ENCODE measurements at regions not wholly inside any gene's neighbourhood (a gene's known extent, or its start where the extent isn't known, plus 50 kb on each side); places are given as distances from the start of the nearest gene placed in this dataset.

DNA sequence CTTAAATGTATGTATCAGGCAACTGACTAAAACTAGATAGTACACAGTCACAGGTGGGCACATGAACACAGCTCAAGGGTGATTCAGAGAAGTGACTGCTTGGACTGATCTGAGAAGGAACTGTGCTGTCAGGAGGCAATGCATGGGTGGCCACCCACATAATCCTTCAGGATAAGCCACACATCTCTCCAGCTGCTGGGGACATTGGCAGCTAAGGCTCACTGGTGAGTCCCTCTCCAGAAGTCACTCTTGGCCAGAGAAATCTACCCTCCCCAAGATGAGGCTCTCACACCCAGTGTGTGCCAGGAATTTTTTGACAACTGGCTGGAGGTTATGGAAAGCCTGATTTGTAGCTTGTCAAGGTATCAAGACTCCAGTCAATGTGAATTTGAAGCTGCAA is 302.4 kb upstream of the NEBL start:
- no peak for DNase-seq

DNA sequence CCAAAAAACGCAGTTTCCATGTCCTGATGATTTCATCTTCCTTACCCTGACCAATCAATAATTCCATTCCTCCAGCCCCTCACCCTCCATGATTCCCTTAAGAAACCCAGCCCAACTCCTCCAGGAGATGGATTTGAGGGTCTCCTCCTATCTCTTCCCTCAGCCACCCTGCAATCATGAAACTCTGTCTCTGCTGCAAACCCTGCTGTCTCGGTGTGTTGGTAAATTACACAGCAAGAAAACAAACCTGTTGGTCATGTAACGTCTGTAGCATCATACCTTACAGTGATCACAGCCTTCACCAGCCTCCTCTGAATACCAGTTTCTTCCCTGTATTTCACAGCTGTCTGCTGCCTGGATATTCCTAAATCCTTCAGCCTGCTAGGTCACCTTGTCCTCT is 300.7 kb upstream of the NEBL start:
- no peak for DNase-seq

DNA sequence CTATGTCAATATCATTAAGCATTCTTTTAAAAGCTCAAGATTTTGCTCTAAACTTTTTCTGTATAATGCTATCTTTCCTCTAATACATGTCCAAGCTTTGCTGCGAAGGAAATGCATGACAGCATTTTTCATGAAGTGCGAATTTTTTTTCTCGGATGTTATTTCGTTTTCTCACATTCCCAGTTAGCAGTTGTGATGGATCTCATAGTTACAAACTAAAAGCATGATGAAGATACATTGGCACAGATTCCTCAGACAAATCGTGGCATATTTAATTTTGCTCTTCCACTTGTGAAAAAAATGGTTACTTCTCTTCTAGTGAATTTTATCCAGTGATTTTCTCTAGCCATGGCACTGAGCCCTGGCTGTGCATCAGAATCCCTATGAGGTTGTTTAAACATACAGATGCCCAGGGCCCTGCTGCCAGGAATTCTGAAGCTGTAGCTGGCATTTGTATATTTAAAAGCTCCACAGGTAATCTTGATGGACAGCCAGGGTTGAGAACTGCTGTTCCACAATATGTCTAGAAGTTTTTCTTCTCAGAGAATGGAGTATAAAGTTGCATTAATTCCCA is 299.8 kb upstream of the NEBL start:
- DNase-seq, result no peak

DNA sequence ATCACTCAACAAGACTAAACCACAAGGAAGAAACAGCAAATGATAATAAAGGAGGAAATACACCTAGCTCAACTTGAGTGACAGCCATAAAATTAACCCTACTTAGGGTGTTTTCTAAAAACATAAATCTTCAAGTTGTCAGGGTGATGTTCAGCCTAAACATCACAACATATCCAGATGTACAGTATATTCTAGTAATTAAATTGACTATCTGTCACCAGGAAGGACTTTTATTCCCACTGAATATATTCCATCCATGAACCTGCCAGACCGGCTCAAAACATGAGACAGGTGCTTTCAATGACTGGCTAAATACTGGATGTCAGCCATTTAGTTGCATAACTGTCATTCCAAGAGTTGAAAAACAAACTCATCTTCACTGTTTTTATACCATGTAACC is 298.1 kb upstream of the NEBL start:
- DNase-seq, result no peak

DNA sequence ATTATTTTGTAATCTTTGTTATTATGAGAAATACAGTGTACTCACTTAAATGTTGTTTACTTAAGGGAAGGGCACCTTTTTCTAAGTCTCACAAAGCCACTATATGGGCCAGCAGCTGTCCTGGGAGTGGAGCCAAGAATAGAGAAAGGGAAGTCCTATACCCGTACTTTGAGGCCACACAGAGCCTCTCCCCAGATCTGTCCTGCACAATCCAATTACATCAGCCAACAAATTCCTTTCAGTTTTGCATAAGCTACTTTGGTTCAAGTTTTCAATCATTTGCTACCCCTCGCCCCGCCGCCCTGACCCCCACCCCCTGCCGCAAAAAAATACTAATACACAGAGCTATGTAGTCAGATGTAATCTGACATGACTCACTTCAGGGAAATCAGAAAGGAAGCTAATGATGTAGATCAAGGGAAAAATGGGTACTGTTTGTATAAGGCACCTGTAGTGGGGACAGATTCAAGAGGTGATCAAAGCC is 297.4 kb upstream of the NEBL start:
- no peak for DNase-seq

DNA sequence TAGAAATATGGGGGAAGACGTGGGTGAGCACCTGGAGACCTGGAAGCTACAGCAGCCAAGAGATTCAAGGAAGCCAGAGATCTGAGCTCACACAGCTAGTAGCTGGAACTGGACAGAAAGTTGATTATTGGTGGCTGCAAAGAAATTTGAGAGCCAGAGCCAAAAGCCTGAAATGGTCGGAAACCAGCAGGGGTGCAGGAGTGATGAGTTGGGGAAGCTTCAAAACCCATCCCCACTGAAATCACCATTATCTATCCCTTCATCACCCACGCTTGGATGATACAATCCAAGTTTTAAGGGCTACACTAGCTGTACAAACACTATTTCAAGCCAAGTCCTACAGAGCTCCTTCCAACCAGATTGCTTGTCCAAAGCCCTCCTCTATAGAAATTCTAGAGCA is 296.1 kb upstream of the NEBL start:
- no peak for DNase-seq

DNA sequence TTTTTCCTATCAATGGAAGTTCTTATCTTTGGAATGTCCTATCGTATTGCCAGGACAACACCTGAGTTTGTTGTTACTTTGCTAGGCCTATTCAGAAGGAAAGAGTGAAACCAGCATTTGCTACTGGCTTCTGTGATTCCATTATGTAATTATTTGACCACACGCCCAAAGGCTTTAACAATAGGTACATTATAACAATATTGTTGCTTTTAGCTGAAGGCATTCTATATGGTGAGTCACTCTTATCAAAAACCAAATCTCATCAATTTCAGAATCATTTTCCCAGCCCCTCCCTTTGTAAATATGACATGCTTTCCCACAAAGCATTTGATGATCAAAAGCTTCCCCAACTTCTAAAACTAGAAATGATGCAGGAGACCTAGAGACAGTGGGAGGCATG is 294.4 kb upstream of the NEBL start:
- no peak for DNase-seq

DNA sequence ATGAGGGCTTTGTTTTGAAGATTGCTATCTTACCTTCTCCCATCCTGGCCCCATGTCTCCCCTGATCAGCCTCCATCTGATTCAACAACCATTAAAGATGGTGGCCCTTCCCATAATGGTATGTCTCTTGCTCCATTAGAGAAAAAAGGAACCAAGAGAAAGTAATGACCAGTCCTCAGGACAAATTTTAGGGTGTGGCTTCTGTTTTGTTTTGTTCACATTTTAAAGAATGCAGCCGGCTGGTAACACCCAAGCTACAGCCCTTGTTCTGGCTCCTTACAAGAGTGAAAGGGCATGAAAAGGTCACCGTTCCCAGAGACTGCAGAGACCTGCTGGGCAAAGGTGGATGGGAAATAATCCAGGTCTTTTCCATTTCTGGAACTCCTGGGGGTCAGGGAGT is 287.9 kb upstream of the NEBL start:
- no peak for DNase-seq

DNA sequence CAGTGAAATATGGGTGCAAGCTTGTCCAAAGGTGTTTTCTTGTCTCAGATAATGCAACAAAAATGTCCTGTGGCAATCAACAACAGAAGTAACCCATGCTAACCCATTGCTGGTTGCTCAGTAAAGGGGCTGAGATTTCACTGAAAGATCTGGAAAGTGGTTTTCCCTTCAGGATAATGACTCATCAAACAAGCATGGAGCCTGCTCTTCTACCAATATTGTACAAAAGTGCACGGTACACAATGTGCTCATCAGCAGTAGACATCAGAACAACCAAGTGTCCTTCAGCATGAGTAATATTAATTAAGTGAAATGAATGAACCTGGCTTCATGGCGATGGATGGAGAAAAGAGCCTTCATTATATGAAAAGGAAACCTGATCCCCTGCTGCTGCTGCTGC is 287.1 kb upstream of the NEBL start:
- DNase-seq, result no peak

DNA sequence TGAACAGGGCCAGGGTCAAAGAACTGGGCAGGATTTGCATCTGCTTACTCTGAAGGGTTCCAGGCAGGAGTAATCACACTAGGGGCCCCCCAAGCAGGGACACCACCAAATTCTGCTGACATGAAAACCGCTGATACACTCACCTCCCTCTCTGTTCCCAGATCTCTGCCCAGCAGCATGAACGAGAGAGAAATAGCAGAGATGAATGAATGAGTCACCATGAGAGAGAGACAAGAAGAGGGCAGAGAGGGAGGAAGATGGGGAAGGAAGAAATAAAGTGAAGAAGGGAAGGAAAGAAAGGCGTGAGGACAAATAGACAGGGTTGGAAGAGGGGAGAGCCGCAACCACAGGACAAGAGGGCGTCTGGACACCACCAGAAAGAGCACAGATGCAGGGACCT is 285.9 kb upstream of the NEBL start:
- no peak for DNase-seq

DNA sequence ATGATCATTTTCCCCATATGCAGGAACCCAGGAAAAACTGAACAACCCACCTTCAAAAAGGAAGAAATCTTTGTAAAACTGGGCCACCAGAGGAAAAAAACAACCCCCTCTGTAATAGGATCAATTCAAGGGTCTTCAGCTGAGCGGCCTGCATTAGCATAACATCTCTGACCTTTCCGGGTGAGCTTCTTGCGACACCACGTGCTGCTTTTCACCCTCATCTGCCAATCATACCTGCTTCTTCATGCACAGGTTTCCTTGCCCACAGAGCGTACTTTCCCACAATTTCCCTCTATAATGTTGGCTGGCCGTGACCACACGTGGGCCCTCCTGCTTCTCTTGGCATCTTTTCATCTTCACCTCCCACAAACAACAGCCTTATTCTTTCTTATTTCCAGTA is 284.3 kb upstream of the NEBL start:
- no peak for DNase-seq

DNA sequence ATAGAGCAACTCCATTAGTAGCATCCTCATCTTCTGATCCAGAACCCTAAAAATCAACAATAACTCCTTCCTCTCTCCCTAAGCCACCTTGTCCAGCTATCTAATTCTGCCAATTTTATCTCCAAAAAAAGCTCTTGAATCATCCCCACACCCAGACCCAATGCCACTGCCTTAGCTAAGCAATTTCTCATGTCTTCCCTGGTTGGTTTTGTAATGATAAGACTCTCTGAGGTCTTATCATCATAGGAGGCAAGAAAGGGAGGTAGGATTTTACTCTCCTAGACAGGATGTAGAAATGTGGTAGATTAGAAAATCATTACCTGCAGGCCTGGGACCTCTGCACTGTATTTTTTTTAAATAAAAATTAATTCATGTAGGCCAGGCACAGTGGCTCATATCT is 283.5 kb upstream of the NEBL start:
- DNase-seq, result no peak

DNA sequence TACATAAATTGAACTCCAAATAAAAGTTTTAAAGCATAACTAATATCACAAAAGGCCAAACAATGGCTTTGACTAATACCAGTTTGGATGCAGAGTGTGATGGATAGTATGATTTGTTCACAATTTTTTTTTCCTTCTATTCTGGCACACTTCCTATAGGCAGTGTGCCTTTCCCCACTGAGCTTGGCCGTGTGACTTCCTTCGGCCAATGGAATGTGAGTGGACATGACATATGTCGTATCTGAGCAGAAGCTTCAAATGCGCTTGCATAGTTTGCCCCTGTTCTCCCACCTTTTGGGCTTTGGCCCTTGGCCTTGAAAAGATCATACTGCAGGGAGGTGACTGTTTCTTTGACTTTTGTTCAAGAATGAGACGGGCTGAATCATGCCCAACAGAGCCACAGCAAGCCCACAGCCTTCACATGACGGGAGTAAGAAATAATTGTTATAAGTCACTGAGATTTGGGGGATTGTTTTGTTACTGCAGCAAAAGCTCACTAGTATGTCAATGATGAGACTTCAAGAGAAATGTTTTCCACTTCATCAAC is 279.9 kb upstream of the NEBL start:
- no peak for DNase-seq

DNA sequence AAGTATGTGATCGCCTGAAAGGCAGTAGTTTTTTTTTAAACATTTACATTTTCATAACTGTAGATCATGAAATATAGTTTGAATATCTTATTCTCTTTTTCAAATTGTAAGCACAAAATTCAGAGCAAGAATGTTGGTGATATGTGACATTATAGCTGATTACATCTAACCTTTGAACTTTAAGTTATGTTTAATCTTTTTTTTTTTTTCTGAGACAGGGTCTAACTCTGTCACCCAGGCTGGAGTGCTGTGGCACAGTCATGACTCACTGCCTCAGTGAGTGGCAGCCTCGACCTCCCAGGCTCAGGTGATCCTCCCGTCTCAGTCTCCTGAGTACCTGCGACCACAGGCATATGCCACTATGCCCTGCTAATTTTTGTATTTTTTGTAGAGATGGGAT is 278.7 kb upstream of the NEBL start:
- no peak for DNase-seq

DNA sequence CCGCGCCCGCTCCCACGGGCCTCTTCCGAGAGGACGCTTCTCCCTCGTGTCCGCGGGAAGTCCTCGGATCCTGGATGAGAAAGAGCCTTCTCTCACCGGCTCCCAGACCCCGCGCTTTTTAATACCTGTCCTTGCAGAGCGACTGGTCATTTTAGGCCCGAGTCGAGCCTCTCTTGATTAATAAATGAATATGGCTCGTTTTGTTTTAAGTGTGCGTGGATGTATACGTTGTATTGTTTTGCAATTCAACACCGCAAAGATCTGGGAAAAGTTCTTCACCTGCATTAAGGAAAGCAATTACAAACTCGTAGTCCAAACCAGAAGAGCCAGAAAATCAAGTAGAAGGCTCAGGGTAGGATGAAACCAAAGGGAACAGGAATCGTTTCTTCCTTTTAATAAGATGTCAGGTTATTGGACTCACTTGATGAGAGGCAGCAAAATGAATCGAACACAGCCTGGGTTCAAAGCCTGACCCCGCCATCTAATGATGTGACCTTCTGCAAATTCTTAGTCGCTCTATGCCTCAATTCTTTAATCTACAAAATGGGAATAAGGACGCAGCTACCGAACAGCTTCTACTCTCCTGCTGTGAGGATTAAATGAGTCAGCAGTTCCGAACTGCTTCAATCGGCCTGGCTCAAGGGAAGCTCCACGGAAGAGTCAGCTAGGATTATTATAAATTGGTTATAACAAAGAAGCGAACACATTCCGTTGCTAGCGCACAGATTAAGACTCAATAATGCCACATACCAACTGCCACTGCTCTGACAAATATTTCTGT is 277.8 kb upstream of the NEBL start:
- DNase-seq, result no peak

DNA sequence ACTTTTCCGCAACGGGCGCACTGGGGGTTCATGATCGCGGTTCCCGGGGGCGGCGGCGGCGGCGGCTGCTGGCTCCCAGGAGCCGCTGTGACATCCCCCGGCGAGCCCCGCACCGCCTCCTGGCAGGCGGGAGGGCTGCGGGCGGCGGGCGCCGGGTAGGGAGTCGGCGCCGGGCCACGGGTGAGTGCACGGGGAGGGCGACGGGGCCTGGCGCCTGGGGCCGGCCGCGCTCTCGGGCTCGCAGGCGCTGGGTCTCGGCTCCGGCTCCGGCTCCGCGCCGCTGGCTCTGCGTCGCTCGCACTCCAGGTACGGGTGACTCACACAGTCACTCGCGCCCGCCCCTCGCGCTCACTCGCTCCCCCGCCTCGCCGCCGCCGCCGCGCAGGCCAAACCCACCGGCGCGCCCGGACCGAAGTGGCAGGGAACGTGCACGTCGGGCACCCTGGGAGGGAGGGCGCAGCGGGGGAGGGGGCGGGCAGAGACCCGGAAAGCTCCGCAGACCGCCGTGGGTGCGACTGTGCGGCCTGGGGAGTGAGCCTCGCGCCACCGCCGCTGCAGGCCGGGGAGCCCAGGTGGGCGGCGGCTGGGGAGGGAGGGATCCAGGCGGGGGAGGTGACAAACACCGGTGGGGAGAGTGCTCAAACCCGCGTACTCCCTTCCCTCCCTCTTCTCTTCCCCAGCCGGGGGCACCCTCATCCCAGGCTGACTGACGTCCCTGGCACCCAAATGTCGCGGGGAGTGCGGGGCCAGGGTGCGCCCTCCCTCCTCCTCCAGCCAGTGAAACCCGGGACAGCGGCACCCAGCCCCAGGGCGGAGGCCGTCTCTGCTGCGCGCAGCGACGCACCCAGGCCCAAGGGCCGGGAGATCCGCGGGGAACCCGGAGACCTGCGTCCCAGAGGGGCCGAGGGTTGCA is 276.9 kb upstream of the NEBL start:
- no peak for DNase-seq

DNA sequence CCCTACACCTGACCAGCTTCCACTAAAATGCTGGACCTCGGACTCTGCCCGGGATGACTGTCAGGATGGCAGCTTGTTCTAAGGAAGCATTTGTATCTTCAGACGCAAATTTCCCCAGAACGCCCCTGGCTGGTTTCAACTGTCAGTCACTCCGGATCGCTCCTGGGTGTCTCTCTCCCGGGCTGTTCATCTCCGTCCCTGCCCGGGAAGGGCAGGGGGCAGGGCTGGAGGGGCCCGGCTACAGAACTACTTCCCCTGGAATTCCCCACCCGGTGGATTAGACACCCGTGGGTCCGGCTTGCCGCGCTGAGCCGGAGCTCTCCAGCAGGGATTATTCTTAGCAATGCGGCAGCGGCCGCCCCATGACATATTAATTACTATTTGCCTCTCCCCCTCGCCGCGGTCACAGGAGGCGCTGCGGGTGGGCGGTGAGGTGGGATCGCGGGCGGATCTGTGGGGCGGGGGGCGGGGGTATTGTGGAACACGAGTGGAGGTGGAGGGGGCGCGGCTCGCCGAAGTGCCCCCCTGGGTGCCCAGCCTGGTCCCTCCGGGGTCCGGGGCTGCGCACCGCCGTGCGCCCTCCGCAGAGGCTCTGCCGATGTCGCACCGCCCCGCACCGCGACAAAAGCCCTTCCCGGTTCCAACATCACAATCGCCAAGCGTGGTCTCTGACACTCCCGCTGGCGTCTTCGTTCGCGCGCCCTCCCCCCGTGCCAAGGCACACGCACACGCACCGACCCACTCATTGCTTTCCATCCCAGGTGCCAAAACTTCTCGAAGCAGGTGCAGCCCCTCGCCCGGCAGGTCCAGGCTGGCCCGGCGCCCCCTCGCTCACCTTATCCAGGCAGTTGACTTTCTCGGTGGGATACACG is 276.1 kb upstream of the NEBL start:
- DNase-seq, result no peak

DNA sequence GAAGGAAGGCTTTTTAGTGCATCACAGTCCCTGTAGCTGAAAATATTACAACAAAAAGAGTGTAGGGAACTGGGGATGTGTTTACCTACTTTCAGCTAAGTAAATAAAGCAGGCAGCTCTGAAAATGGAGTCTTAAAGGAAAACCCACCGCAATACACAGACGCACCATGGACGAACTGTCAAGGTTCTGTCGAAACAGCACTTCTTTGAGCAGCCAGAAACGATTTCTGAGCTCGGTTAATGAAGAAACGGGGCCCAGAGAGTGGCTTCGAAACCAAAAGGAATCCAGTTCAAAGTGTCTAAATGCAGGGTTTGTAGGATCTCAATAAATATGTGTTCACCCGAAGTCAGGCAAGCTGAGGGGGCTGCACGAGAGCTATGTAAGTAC is 275.4 kb upstream of the NEBL start:
- DNase-seq, result no peak

DNA sequence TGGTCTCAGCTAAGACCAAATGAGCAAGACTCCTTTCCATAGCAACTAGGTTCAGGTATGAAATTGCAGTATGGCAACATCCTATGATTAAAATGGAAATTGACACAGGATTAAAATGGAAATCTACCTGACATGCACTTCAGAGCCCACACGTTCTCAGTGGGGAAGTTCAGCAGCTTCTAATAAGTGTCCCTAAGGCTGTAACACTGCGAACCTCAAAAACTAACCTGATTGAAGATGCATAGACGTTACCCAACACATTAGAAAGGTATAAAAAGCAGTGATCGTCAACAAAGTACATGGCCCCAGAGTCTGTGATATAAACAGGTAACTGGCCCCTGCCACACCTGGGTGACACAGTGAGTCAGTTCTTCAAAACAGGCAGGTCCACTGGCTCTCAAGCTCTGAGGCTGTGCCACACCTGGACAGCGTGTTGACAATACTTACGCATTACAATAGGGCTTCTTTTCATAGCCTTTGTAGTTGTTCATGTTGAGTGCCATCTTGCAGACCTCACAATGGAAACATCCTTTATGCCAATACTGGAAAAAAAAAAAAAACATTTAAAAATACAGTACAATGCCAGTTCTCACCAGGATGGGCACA is 274.9 kb upstream of the NEBL start:
- no peak for DNase-seq

DNA sequence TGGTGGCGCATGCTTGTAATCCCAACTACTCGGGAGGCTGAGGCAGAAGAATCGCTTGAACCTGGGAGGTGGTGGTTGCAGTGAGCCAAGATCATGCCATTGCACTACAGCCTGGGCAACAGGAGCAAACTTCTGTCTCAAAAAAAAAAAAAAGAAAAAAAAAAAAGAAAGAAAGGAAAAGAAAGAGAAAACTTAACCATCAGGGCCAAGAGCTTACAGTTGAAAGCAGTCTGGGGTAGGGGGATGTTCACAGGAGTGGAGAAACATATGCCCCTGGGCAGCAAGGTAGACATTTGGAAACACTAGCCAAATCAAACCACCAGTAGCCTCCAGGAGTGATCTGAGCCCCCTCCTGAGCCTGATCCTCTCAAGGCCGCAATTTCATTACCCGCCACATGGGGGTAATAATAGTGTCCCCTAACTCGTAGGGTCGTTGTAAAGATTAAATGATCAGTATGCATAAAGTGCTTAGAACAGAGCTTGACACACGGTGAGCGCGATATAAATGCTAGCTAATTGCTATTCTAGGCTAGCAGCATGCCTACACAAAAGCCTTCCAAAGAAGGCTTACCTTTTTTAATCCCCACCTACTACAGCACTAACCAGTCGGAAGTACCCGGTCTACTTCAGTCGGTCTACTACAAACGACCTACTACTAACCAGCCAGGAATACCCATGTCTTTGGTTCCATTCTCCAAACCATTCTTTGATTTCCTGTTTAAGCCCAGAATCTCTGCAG is 274.3 kb upstream of the NEBL start:
- DNase-seq, result no peak

DNA sequence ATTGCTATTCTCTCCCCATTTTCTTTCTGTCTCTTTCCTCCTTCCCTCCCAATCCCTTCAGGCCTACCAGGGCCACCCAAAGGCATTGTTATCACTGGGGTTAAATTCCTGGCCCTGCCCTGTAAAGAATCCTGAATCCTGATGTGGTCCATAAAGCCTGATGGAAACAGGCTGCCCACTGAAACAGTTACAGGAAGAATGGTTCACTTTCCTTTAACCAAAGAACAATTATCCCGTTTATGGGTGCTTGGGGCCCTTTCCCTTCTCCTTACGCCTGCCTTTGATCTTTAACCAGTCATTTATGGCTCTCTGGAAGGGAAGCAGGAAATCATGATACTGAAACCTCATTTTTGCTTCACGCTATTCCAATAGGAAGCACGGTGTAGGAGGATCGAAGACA is 273.1 kb upstream of the NEBL start:
- no peak for DNase-seq

All from stimulated activated naive CD4-positive, alpha-beta T cell (primary cell).